ENCODE measurements at regions not wholly inside any gene's neighbourhood (a gene's known extent, or its start where the extent isn't known, plus 50 kb on each side); places are given as distances from the start of the nearest gene placed in this dataset.

DNA sequence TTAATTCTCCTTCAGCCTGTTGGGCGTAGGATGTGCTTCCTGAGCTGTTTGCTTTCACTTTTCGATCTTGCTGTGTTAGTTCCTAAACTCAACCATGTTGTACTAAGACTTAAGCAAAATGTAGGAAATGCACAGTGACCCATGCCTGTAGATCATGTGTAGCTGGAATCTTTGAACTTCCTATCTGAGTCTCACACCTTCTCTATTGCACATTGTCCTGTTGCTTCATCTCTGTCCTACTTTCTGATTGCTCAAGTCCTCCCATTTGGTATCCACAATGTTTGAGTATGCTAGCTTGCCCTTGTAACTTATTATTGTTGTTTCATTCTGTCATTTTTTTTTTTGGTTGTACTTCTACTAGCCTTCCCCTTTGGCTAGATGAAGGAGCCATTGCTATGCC is 239.6 kb downstream of the PPP1R2C start:
- no peak for TF ChIP-seq POLR2A (IDR thresholded peaks at IDR 0.05)
- TF ChIP-seq, protein P1, sequence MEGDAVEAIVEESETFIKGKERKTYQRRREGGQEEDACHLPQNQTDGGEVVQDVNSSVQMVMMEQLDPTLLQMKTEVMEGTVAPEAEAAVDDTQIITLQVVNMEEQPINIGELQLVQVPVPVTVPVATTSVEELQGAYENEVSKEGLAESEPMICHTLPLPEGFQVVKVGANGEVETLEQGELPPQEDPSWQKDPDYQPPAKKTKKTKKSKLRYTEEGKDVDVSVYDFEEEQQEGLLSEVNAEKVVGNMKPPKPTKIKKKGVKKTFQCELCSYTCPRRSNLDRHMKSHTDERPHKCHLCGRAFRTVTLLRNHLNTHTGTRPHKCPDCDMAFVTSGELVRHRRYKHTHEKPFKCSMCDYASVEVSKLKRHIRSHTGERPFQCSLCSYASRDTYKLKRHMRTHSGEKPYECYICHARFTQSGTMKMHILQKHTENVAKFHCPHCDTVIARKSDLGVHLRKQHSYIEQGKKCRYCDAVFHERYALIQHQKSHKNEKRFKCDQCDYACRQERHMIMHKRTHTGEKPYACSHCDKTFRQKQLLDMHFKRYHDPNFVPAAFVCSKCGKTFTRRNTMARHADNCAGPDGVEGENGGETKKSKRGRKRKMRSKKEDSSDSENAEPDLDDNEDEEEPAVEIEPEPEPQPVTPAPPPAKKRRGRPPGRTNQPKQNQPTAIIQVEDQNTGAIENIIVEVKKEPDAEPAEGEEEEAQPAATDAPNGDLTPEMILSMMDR (IDR thresholded peaks at IDR 0.05) = no peak

Measured in heart left ventricle (tissue), 13 donors.